NCI-H146 treated with DMSO at 0.1 percent for 48 hours (cell line): ENCODE measurements at regions not wholly inside any gene's neighbourhood (a gene's known extent, or its start where the extent isn't known, plus 50 kb on each side); places are given as distances from the start of the nearest gene placed in this dataset.
"Not testable (repeated sequence)": the region's sequence is repeated elsewhere in the genome, so short reads cannot be mapped to it uniquely, and the experiment has no call there.

Experiments
- DNase-seq: peaks from one replicate; lab custom pipeline; 2025; ENCODE audit not compliant: unreplicated experiment; lab: John Stamatoyannopoulos, UW

DNA sequence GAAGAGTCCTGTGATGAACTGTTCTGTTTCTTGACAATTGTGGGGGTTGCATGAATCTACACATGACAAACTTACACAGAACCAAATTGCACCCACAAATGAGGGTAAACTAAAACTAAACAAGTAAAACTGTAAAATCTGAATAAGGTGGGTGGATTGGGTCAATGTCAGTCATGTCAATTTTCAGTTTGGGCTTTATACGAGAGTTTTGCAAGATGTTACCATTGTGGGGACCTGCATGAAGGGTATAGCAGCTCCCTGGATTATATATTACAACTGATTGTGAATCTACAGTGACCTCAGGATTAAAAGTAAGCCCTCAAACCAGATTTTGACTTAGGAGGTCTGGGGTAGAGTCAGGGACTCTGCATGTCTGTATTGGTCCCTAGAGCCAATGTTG, 101.5 kb upstream of the LHX5 start:
- DNase-seq = no peak

DNA sequence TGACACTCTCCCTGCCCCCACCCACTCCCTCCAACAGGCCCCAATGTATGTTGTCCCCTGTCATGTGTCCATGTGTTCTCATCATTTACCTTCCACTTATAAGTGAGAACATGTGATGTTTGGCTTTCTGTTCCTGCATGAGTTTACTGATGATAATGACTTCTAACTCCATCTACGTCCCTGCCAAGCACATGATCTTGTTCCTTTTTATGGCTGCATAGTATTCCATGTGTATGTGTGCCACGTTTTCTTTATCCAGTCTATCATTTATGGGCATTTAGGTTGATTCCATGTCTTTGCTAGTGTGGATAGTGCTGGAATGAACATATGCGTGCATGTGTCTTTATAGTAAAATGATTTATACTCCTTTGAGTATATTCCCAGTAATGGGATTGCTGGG, 100.0 kb upstream of the LHX5 start:
- DNase-seq = no peak

DNA sequence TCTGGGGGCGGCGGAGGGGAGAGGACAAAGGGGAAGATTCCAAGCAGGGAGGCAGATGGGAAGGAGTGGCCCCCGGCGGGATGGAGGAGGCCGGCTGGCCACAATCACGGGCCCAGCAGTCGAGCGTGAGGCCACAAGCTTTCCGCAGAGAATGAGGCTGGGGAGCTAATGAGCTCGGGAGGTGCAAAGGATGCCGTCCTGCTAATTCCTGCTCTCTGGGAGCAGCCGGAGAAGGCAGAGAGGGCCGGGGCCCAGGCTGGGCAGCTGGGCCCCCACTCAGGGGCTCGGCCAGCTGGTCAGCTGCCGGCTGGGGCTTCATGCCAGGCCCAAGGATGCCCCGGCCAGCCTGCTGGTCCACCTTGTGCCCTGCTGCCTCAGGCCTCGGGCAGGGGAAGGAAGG, 98.1 kb upstream of the LHX5 start:
- DNase-seq = no peak

DNA sequence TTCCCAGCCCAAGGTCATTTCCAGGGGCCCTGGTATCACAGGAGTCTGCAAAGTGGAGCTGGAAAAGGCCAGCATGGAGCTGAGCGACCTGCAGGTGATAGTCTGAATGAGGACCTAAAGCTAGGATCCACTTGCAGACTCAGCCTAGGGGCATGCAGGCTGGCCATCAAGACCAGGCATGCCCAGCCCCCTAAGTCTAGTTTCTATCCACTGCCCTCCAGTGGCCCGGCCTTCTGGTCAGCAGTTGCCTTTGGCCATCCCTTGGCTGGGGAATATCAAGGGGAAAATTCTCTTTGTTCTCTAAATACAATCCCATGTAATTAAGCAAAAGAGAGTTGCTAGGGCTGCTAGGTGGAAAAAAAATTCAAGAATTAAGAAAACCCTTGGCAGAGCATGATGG, 96.3 kb upstream of the LHX5 start:
- no peak for DNase-seq

DNA sequence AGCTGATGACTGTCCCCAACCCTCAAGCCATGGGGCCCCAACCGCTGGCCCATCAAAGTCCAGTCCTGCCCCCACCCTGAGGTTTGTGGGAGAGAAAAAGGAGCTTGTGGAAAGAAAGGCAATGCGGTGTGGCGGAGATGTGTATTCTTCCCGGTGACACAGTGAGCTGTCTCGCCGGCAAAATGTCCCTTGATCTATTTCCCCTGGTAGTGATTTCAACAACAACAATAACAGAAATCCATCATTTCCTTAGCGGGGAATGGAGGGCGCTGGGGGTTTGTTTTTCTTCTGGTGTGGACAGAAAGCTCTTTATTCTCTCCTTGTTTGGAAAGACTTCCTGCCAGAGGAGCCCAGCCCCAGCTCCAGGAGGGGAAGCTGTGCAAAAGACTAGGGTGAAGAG, 93.7 kb upstream of the LHX5 start:
- DNase-seq = no peak

DNA sequence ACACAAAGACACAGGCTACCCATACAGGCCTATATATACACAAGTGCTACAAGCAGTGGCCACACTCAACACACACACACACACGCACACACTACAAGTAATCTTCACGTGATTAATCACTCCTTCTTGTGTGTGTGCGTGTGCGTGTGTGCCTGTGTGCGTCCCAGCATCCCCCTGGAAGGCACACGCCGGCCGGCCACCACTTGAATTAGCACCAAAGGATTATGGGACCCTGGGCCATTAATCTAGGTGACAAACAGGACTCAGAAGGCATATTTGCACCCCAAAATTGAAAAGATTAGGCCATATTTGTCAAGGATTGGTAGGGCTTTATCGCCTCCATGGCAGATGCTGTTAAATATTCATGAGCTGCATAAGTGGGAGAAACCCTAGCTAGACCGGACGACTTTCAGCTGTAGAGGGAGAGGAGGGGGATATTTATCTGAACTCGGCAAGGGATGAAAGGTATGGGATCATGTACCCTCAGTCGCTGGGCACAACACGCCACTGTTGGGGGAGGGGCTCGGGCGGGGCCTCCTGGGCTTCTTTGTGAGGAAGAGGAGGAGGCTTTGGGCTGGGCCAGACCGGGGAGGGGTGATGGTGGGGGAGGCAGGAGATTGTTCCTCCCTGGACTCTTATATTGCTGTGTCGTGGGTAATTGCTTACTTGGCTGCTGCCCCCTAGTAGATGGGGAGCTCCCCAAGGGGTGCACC, 89.6 kb upstream of the LHX5 start:
- DNase-seq = no peak

DNA sequence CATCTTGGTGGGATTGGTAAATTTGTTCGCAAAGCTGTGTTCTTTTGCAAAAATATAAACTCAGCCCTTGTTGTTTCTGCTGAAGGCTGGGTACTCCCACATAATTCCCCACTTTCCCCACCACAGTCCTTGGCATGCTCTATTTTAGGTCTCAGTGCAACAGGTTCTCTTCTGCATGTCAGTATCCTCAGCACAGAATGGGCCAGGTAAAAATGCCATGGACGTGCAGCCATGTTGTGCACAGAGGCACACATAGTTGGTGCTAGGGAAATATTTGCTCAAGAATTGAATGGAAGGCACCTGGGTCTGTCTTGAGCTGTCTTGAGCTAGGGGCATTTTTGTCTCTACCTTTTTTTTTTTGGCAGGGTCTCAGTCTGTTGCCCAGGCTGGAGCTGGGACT, 87.8 kb upstream of the LHX5 start:
- DNase-seq = no peak

DNA sequence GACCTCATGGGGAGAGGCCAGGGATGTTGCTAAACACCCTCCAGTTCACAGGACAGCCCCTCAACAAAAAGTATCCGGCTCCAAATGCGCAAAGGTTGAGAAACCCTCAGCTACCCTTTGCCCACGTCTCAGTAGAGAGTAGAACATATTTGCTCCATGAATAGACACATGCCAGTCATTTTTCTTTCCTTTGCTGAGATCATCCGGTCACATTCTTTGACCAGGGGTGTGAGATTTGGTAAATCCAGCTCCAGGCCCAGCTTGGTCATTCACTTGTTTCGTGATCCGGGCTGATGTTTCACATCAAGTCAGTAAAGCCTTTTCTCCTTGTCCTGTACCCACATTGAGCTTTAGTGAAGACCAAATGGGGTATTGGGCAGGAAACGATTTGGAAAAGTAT, 83.6 kb upstream of the LHX5 start:
- DNase-seq = no peak

DNA sequence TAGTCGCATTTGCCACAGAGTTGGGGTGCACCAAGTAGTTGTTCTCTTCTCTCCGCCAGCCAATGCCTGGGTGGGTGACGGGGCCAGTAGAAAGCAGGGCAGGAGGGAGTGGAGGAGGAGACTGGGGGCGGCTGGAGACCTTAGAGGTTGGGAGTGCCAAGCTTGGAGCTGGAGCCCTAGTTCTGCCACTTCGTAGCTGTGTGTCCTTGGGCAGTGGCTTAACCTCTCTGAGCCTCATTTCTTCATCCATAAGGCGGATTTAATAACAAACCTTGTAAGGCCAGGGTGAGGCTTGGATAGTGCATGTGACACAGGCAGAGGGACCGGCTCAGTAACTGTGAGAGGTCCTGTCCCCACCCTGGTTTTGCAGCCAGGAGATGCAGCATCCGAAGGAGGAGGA, 81.1 kb upstream of the LHX5 start:
- DNase-seq = no peak

DNA sequence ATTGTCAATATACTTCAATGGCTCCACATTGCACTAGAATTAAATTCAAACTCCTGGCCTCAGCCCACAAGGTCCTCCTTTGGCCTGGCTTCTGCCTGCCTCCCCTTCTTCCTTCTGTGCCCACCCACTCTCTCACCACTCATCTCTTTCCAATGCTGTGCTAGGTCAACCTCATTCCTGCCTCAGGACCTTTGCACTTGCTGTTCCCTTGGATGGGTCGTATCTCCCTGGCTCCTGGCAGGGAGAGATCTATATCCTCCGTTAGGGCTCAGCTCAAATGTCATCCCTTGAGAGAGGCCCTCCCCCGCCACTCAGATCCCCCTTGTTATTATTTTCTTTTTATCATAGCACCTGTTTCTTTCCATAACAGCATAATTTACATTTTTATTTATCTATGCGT, 79.9 kb upstream of the LHX5 start:
- no peak for DNase-seq

DNA sequence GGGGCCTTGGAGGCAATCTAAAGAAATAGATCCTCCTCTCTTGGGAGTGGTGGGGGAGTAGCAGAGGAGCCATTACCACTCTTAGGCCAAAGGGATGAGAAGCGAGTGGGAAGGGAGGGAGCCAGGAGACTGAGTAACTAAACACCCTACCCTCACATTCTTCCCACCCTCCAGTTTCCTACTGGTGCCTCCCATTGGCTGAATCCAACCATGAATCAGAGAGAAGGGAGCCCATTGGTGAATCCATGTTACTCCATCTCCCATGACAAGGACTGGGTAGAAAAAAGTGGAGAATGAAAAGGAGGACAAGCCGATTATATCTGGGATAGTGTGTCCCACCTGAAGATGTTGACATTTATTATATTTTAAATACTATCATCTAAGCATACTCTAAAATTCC, 76.8 kb upstream of the LHX5 start:
- DNase-seq = no peak

DNA sequence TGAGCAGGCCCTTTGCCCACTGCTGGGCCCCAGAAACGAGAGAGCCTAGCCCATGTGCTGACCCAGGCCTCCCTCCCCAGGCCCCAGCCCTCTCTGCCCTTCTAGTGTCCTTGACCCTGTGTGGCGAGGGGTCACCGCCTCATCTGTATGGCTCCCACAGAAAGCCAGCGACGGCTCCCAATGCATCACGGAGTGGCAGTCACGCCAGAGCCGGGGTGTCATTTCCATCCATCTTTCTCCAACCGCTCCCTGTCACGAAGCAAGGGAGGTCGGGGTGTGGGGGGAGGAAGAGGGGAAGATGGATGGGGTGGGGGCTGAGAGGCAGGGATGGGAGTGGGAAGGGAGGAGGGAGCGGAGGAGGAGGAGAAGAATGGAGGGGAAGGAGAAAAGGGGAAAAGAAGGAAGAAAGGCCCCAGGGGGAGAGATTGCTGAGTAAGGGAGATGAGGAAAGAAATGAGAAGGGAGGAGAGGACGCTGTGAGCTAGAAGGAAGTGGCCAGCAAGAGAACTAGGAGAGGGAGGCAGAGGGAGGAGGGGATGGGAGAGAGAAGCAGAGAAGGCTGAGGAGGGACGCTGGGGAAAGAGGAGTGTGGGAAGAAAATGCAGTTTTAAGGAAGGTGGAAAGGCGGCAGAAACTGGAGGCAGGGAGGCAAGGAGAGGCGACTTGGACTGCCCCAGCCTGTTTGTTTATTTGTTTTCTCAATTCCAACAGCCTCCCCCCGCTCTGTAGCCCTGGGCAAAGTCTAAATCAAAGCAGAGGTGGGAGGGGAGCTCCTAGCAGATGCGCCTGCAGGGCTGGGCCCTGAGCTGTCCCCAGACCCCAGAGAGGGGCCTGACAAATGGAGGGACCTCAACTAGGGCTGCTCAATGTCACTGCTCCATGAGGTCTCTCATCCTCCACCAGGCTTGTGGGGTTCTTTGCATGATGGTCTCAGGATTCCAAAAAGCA, 75.5 kb upstream of the LHX5 start:
- DNase-seq = no peak

DNA sequence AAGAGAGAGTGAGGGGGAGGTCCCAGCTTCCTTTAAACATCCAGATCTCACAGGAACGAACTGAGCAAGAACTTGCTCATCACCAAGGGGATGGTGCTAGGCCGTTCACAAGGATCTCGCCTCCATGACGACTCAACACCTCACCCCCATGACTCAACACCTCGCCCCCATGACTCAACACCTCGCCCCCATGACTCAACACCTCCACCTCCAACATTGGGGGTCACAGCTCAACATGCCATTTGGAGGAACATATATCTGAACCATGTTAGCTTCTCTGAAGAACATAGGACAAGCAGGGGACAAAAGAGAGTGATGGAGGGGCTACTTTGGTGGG, 66.0 kb upstream of the LHX5 start:
- no peak for DNase-seq

DNA sequence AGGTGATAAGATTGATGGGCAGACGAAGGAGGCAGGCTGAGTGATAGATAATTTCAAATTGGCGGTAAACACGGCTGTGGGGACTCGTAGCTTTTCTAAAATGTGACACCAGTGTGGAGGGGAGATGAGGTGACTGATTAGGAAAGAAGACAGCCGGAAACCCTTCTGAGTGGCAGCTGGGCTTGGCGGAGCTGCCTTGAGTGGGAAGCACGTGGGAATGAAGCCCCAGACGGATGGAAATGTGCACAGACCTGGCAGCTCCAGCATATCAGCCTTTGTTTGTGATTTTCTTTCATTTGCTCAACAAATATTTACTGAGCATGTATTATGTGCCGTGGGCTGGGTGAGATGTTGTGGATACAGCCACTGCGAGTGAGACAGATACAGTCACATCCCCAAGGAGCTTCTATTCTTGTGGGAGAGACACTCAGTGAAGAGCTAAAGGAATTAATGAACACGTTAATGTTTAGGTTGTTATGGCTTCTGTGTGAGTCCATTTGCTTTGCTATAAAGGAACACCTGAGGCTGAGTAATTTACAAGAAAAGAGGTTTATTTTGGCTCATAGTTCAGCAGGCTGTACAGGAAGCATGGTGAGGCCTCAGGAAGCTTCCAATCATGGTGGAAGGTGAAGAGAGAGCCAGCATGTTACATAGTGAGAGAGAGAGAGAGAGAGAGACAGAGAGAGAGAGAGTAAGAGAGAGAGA, 65.5 kb upstream of the LHX5 start:
- no peak for DNase-seq

DNA sequence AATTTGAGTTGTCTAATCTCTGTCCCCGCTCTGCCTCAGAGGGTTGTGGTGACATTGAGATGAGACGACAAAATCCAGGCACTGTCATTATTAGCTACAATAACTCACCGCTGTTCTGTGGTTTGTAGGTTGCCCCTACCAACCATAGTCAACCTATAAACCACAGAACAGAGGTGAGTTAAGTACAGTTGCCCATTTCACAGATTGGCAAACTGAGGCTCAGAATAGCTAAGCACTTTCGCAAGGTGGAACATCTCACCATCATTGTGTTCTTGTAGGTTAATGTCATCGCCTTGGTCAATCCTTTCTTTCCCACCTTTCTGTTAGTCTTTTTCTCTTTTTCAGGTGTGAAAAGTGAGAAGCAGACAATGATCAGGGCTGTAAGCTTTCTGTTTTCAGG, 63.4 kb upstream of the LHX5 start:
- no peak for DNase-seq

DNA sequence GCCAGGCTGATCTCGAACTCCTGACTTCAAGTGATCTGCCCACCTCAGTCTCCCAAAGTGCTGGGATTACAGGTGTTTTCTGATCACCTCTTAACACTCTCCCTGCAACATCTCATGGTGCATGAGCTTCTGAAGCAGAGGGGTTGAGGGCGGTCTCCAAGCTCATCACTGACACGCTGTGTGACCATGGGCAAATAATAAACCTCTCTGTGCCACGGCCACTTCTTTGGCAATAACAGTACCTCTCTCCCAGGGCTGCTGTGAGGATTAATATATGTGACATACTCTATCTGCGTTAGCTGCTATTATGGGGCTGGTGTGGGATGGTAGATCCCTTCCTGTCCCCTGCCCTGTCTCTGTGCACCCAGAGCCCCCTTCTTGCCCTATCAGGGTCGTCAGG, 62.9 kb upstream of the LHX5 start:
- no peak for DNase-seq

DNA sequence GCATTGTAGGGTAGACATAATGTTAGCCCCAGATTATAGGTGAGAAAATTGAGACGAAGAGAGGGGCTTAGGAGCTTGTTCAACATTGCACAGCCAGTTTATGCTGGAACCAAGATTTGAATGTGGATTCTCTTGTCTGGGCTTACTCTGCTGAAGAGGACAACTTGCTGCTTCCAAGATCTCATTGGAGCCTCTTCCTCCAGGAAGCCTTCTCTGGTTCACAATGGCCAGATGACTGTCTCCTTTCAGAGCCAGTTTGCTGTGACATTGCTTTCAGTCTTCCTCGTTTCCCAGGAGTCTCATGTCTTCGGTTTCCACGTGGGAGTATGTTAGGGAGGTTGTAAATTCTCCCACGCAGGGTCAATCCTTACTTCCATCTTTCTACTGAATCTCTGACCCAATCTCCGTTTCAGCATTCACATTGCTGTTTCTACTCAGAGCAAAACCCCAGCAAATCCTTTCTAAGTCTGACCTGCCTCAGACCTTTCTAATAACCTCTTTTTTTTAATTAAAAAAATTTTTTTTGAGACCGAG, 62.2 kb upstream of the LHX5 start:
- DNase-seq = no peak

DNA sequence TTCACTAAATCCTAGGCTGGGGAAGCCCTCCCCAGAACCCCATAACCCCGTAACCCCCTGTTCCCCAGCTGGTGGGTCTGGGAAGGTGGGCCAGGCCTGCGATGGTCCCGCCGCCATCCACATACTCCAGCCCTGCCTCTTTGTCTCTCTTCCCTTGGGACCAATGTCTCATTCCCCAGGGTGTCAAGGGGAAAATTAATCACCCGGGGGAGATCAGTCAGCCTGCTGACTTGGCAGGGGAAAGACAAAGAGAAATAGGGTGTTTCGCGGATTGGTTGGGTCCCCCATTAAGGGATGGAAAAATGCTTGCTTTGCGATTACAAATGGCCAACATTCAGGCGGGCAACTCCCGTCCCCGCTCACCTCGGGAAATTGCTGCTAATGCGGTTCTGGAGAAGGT, 60.6 kb upstream of the LHX5 start:
- DNase-seq = no peak

DNA sequence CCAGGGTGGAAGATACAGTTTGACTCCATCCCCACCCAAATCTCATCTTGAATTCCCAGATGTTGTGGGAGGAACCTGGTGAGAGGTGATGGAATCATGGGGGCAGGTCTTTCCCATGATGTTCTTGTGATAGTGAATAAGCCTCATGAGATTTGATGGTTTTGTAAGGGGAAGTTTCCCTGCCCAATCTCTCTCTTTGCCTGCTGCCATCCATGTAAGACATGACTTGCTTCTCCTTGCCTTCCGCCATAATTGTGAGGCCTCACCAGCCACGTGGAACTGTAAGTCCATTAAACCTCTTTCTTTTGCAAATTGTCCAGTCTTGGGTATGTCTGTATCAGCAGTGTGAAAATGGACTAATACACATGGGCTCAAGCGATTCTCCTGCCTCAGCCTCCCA, 59.4 kb upstream of the LHX5 start:
- not testable (repeated sequence) for DNase-seq

DNA sequence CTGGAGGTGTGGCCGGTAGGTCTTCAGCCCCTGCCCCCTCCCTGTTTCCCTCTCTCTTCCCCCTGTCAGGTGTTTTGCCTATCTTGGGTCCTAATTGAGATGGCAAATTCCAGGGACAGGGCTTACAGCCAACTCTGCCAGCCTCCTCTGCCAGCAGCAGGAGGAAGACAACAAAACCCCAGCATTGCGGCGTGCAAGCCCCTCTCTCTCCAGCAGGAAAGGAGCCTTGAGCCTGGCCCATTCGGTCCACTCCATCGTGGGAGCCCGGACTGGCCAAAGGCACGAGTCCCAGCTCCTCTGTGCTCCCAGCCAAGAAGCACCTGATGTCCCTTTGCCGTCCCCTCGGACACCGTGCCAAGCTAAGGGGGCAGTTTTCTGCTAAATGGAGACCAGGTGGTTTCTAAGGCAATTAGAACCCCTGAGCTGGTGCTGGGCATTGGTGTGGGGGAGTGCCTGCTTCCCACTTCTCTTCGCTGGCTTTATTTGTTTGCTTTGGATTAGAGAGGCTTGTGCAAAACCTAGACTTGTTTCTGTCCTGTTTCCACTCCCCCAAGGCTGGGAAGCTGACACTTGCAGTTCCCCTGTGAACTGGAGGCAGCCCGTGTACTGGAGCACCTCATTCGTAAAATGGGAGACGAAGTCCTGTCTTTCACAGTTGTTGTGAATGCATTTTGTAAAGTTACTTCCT, 57.1 kb upstream of the LHX5 start:
- DNase-seq = no peak

DNA sequence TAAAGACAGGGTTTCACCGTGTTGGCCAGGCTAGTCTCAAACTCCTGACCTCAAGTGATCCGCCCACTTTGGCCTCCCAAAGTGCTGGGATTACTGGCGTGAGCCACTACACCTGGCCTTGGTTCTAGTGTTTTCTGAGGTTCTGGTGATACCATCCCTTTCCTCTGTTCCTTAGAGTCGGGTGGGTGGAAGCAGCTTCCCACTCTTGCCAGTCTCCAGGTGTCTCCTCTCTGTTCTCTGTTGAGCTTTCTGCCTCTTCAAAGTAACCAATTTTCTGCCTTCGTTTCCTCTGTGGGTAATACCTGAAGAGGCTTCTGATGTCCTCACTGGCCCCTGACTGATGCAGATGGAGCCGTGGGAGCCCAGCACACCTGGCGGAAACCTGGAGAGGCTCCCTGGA, 53.4 kb upstream of the LHX5 start:
- DNase-seq = no peak
